ENCODE measurements at regions not wholly inside any gene's neighbourhood (a gene's known extent, or its start where the extent isn't known, plus 50 kb on each side); places are given as distances from the start of the nearest gene placed in this dataset.

- H3K4me3 ChIP-seq: no peak overlapping the region
- intact Hi-C loops (cut with DNase I; ENCODE audit: low total_unique reads): no loop called here
- no peaks in the 10 kb centered on the region for H3K4me1 ChIP-seq
- peaks cover 0 to under 1% (median 0%) of the 10 kb centered on the region in 3 donors for H3K9me3 ChIP-seq
- H3K27ac ChIP-seq: no peak overlapping the region
- H3K36me3 ChIP-seq: no peaks in the 10 kb centered on the region
- TF ChIP-seq CTCF (IDR thresholded peaks at IDR 0.05): no peak
- DNase-seq: no peak
- no peaks in the 10 kb centered on the region for H3K27me3 ChIP-seq
These were observed 75.3 kb downstream of the NMUR2 start for GRCh38 chr5:152329761-152330283.

DNA sequence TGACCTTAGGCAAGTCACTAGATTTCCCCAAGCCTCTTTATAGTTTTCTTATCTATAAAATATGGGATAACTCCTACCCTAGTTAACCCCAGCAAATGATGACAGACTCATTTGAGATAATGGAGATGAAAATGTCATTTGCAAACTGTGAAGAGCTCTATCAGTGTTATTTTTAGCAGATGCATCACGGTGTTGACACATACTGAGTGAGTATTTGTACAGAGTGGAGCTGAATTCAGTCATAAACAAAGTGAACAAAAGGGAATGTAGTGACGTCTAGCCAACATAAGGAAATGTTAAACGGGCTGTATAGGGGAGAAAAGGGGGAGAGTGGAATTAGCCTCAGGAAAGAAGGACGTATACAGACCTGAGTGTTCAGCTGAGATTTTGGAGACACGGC, 75.9 kb downstream of the NMUR2 start:
- Histone ChIP-seq H3K4me3 (no peak overlapping the region), H3K4me1 (no peaks in the 10 kb centered on the region), H3K9me3 (peaks cover 0 to 7% (median 0%) of the 10 kb centered on the region in 3 donors), H3K27ac (no peak overlapping the region), H3K27me3 (no peaks in the 10 kb centered on the region), H3K36me3 (no peaks in the 10 kb centered on the region)
- intact Hi-C loops (cut with DNase I; ENCODE audit: low total_unique reads): no loop called here
- no peak for TF ChIP-seq CTCF (IDR thresholded peaks at IDR 0.05)
- DNase-seq: no peak

- H3K9me3 ChIP-seq: no peaks in the 10 kb centered on the region
- intact Hi-C loops (cut with DNase I; ENCODE audit: low total_unique reads): no loop called here
These were observed 89.1 kb downstream of the NMUR2 start for GRCh38 chr5:152315942-152316341.

DNA sequence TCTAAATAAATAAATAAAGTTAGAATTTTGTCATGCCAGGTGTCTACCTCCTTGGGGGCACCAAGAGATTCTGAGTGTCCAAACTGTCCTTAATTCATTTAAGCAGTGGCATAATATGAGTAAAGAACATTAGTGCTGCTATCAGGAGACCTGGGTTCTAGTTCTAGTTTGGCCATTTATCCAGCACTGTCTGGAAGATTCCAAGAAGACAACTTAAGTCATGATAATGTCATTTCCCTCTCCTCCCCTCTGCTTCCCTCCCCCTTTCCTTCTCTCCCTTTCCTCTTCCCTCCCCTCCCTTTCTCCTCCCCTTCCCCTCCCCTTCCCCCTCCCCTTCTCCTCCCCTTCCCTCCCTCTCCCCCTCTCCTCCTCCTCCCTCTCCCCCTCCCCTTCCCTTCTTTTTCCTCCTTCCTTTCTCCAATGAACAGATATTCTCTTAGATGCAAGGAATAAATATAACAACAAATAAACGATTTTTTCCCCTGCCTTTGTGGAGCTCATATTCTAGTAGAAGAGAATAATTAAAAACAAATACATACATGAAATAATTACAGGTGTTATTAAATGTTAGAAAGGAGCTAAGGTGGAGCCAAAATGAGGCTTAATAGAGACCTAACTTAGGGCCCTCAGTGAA, 90.8 kb downstream of the NMUR2 start:
- no peaks in the 10 kb centered on the region for H3K36me3 ChIP-seq
- no peak for TF ChIP-seq CTCF (IDR thresholded peaks at IDR 0.05)
- H3K4me1 ChIP-seq: no peaks in the 10 kb centered on the region
- H3K27ac ChIP-seq: no peak overlapping the region
- no peak overlapping the region for H3K4me3 ChIP-seq
- H3K9me3 ChIP-seq: no peaks in the 10 kb centered on the region
- no peak for DNase-seq
- intact Hi-C loops (cut with DNase I; ENCODE audit: low total_unique reads): no loop called here
- H3K27me3 ChIP-seq: no peaks in the 10 kb centered on the region

More at GRCh38 chr5:152315942-152316341, 89.1 kb downstream of the NMUR2 start:
- TF ChIP-seq CTCF (IDR thresholded peaks at IDR 0.05): no peak
- Histone ChIP-seq H3K27ac (no peak overlapping the region), H3K4me1 (no peaks in the 10 kb centered on the region), H3K36me3 (no peaks in the 10 kb centered on the region), H3K27me3 (no peaks in the 10 kb centered on the region), H3K4me3 (no peak overlapping the region)
- no peak for DNase-seq

DNA sequence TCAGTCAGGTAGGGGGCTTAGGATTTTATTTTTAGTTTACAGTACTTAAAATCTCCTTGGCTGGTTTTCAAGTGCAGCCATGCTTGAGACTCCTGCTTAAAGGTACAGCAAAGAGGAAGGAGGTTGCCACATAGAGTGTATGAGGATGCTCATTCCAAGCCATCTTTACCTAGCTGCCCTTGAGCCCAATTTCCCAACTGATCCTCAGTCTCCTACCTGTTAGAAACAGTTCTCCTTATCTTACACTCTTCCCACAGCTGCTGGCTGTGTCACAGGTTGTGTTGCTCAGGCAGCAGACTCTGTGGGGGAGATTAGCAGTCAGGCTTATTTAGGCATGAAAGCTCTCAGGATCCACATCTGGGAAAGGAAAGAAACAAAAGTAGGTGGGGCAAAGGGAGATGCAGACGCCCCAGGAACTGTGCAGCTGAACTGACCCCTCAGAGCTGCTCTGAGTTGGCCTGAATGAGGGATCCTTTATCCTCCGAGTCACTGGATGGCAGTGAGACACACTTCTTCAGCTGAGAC, 95.1 kb downstream of the NMUR2 start:
- DNase-seq: no peak
- Histone ChIP-seq H3K4me3 (no peak overlapping the region), H3K27me3 (no peaks in the 10 kb centered on the region), H3K27ac (no peak overlapping the region), H3K36me3 (no peaks in the 10 kb centered on the region), H3K4me1 (no peaks in the 10 kb centered on the region), H3K9me3 (no peaks in the 10 kb centered on the region)
- no peak for TF ChIP-seq CTCF (IDR thresholded peaks at IDR 0.05)
- intact Hi-C loops (cut with DNase I; ENCODE audit: low total_unique reads): no loop called here

All from tibial artery (tissue), 4 donors.